CD4-positive, alpha-beta memory T cell (primary cell): ENCODE measurements at regions not wholly inside any gene's neighbourhood (a gene's known extent, or its start where the extent isn't known, plus 50 kb on each side); places are given as distances from the start of the nearest gene placed in this dataset.

ENCODE experiments used
- CTCF ChIA-PET: fragments of 350-600 bp; sonication (Branson Sonifier 250); formaldehyde crosslinking; loops from one replicate; lab custom pipeline; 2021; ENCODE audit warnings: inconsistent platforms; ENCODE audit not compliant: partially characterized antibody; lab: Charles Lee
- POLR2A ChIA-PET: fragments of 350-600 bp; sonication (Branson Sonifier 250); formaldehyde crosslinking; loops from one replicate; lab custom pipeline; 2021; ENCODE audit not compliant: partially characterized antibody; lab: Charles Lee
- DNase-seq, 5 donors: peaks; one replicate each; pipeline versions ENCODE4 v3.0.0 to v3.0.0-alpha.2; 2020 to 2022; ENCODE audit warnings: mixed read lengths in 1 of 5
- H3K27ac ChIP-seq: one replicate; pipeline ENCODE4 v1.7.0; 2013; ENCODE audit warnings: low read depth, low read length
- H3K27me3 ChIP-seq: 2 replicates; pipeline ENCODE4 v1.7.0; 2013; ENCODE audit warnings: mild to moderate bottlenecking, low read length, moderate library complexity; ENCODE audit not compliant: insufficient read depth
- H3K36me3 ChIP-seq: 2 replicates; pipeline ENCODE4 v1.7.0; 2013; ENCODE audit warnings: mild to moderate bottlenecking, low read length, moderate library complexity; ENCODE audit not compliant: insufficient read depth
- H3K4me1 ChIP-seq: 2 replicates; pipeline ENCODE4 v1.7.0; 2013; ENCODE audit warnings: mild to moderate bottlenecking, low read length, moderate library complexity; ENCODE audit not compliant: insufficient read depth
- H3K4me3 ChIP-seq, 2 donors: one replicate each; pipeline ENCODE4 v1.7.0; 2013; ENCODE audit warnings: low read length in 2 of 2, mild to moderate bottlenecking in 1 of 2
- H3K9me3 ChIP-seq, 2 donors: one replicate each; pipeline ENCODE4 v1.7.0; 2013; ENCODE audit warnings: low read length in 2 of 2, control low read depth in 1 of 2; ENCODE audit not compliant: control insufficient read depth in 1 of 2
- H3K27ac Mint-ChIP-seq, 7 donors: one replicate each; pipeline ENCODE4 v1.8.0; 2020 to 2021; ENCODE audit warnings: mixed read lengths in 7 of 7, mild to moderate bottlenecking in 6 of 7, inconsistent platforms in 3 of 7, moderate library complexity in 3 of 7
- H3K27me3 Mint-ChIP-seq, 2 donors: one replicate each; pipeline ENCODE4 v1.8.0; 2020 to 2021; ENCODE audit warnings: mixed read lengths in 2 of 2
- H3K36me3 Mint-ChIP-seq, 2 donors: one replicate each; pipeline ENCODE4 v1.8.0; 2020 to 2021; ENCODE audit warnings: mixed read lengths in 2 of 2, inconsistent platforms in 1 of 2, mild to moderate bottlenecking in 1 of 2
- H3K4me1 Mint-ChIP-seq, 4 donors: one replicate each; pipeline ENCODE4 v1.8.0; 2020 to 2021; ENCODE audit warnings: mixed read lengths in 4 of 4, mild to moderate bottlenecking in 1 of 4
- H3K4me3 Mint-ChIP-seq, 8 donors: one replicate each; pipeline ENCODE4 v1.8.0; 2020 to 2021; ENCODE audit warnings: mixed read lengths in 8 of 8, mild to moderate bottlenecking in 7 of 8, moderate library complexity in 6 of 8, inconsistent platforms in 3 of 8
- H3K9me3 Mint-ChIP-seq, 8 donors: one replicate each; pipeline ENCODE4 v1.8.0; 2020 to 2021; ENCODE audit warnings: mixed read lengths in 8 of 8, mild to moderate bottlenecking in 5 of 8, inconsistent platforms in 3 of 8, moderate library complexity in 1 of 8
- intact Hi-C: fragments of 100-400 bp; cut with micrococcal nuclease; formaldehyde crosslinking; loops from one replicate; pipeline ENCODE4 v1.15.1; 2023

DNA sequence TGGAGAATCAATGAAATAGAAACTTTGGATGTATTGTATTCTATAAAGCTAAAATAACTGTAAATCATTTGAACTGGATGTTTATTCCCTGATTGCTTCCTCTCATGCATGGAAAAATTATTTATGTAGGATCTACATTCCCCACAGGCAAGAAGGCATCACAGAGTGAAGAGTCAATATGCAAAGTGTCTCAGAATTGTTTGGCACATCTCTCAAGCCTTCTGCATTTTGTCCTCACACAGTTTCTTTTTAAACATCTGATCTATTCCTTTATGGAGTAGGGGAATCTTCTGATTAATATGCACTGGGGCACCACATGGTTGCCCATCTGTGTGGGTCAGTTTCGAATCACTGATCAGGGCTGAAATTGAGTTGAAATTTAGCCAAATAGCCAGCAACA, 465.4 kb downstream of the ZNF804A start:
- no peak for DNase-seq
- Mint-ChIP-seq H3K36me3 (no peaks in the 10 kb centered on the region), H3K27ac (no peak overlapping the region), H3K9me3 (peaks cover 0 to 5% (median 0%) of the 10 kb centered on the region in 8 donors), H3K4me1 (no peaks in the 10 kb centered on the region), H3K4me3 (no peak overlapping the region), H3K27me3 (no peaks in the 10 kb centered on the region)
- H3K4me1 ChIP-seq, result no peaks in the 10 kb centered on the region
- H3K4me3 ChIP-seq, result no peak overlapping the region
- no peaks in the 10 kb centered on the region for H3K9me3 ChIP-seq
- no peaks in the 10 kb centered on the region for H3K36me3 ChIP-seq
- ChIA-PET POLR2A (no interaction called here), CTCF (no interaction called here)
- no peaks in the 10 kb centered on the region for H3K27me3 ChIP-seq
- H3K27ac ChIP-seq, result no peak overlapping the region
- intact Hi-C loops, result no loop called here

- H3K36me3 Mint-ChIP-seq, result no peaks in the 10 kb centered on the region
- H3K4me3 Mint-ChIP-seq, result no peak overlapping the region
- H3K27ac Mint-ChIP-seq, result no peak overlapping the region
- Histone ChIP-seq H3K36me3 (no peaks in the 10 kb centered on the region), H3K9me3 (no peaks in the 10 kb centered on the region), H3K27me3 (no peaks in the 10 kb centered on the region), H3K4me3 (no peak overlapping the region), H3K27ac (no peak overlapping the region), H3K4me1 (no peaks in the 10 kb centered on the region)
- no peaks in the 10 kb centered on the region for H3K4me1 Mint-ChIP-seq
- H3K27me3 Mint-ChIP-seq, result no peaks in the 10 kb centered on the region
- ChIA-PET POLR2A (no interaction called here), CTCF (no interaction called here)
- H3K9me3 Mint-ChIP-seq, result peaks cover 0 to 5% (median 0%) of the 10 kb centered on the region in 8 donors
- DNase-seq, result no peak
- intact Hi-C loops, result no loop called here
These were observed 467.8 kb downstream of the ZNF804A start for GRCh38 chr2:185066128-185066527.

DNA sequence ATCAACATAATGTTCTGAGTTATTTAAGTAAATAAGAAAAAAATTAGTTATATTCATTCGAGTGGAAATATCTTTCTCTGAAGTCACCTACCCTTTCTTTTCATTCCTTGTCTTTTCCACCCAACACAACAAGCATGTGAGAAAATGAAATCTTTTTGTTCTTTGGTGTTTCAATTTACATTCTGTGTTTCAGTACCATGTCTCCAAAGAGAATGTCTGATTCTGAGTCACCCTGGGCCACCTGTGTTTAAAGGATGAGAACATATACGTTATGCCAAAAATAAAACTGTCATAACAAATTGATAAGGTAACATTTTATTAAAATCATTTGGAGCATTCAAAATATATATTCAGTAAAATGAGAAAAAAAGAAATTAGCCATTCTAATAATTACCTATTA, 470.8 kb downstream of the ZNF804A start:
- no peaks in the 10 kb centered on the region for H3K4me1 ChIP-seq
- Mint-ChIP-seq H3K4me3 (no peak overlapping the region), H3K27me3 (no peaks in the 10 kb centered on the region), H3K9me3 (peaks cover 0 to 5% (median 0%) of the 10 kb centered on the region in 8 donors), H3K27ac (no peak overlapping the region), H3K36me3 (no peaks in the 10 kb centered on the region), H3K4me1 (no peaks in the 10 kb centered on the region)
- ChIA-PET POLR2A (no interaction called here), CTCF (no interaction called here)
- no peak overlapping the region for H3K4me3 ChIP-seq
- intact Hi-C loops, result no loop called here
- DNase-seq, result no peak
- no peaks in the 10 kb centered on the region for H3K36me3 ChIP-seq
- H3K27ac ChIP-seq, result no peak overlapping the region
- H3K9me3 ChIP-seq, result no peaks in the 10 kb centered on the region
- H3K27me3 ChIP-seq, result no peaks in the 10 kb centered on the region

DNA sequence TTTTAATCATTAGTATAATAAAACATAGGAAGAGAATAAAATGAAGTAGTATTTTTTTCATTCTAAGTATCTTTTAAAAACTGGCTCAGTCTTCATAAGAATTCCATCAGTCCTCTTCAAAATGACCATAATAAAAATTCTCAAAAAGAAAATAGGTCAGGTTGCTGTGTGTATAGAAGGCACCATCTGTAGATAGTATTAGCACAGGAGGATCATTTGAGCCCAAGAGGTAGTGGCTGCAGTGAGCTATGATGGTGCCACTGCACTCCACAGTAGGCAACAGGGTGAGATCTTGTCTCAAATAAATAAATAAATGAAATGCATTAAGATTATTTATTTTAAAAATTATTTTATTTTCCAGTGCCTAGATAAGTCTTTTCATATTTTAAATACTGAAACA, 475.8 kb downstream of the ZNF804A start:
- Mint-ChIP-seq H3K4me1 (no peaks in the 10 kb centered on the region), H3K9me3 (peaks cover 0 to 6% (median under 1%) of the 10 kb centered on the region in 8 donors), H3K27ac (no peak overlapping the region), H3K27me3 (no peaks in the 10 kb centered on the region), H3K36me3 (no peaks in the 10 kb centered on the region), H3K4me3 (no peak overlapping the region)
- no peaks in the 10 kb centered on the region for H3K9me3 ChIP-seq
- POLR2A ChIA-PET, result no interaction called here
- H3K27ac ChIP-seq, result no peak overlapping the region
- no peak overlapping the region for H3K4me3 ChIP-seq
- H3K27me3 ChIP-seq, result no peaks in the 10 kb centered on the region
- H3K4me1 ChIP-seq, result no peaks in the 10 kb centered on the region
- intact Hi-C loops, result no loop called here
- H3K36me3 ChIP-seq, result no peaks in the 10 kb centered on the region
- CTCF ChIA-PET, result no interaction called here
- no peak for DNase-seq

DNA sequence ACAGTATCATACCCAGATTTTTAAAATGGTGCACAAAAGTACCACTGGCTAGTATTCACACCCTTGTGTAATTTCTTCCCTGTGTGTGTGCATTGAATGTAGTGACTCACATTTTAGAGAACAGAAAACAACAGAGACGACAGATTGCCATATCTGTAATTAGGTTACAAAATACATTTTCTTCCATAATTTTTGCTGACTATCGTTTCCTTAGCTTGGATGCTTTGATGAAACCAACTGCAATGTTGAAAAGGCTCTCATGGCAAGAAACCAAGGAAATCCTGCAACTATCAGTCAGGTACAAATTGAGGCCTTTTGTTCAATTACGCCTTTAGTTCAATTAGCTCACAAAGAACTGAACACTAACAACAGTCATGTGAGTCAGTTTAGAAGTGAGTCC, 484.4 kb downstream of the ZNF804A start:
- peaks cover 0 to 4% (median 0%) of the 10 kb centered on the region in 8 donors for H3K9me3 Mint-ChIP-seq

DNA sequence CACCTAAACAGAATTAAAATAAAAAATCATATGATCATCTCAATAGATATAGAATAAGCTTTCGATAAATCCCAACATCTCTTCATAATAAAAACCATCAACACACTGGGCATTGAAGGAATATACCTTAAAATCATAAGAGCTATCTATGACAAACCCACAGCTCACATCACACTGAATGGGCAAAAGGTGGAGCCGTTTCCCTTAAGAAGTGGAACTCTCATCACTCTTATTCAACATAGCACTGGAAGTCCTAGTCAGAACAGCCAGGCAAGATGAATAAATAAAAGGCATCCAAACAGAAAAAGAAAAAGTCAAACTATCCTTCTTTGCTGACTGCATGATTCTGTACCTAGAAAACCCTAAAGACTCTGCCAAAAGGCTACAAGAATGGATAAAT, 510.3 kb downstream of the ZNF804A start:
- no peaks in the 10 kb centered on the region for H3K36me3 Mint-ChIP-seq
- Histone ChIP-seq H3K27me3 (no peaks in the 10 kb centered on the region), H3K27ac (no peak overlapping the region), H3K36me3 (no peaks in the 10 kb centered on the region), H3K4me3 (no peak overlapping the region), H3K4me1 (no peaks in the 10 kb centered on the region), H3K9me3 (no peaks in the 10 kb centered on the region)
- no peak overlapping the region for H3K4me3 Mint-ChIP-seq
- intact Hi-C loops, result no loop called here
- DNase-seq, result no peak
- H3K4me1 Mint-ChIP-seq, result no peaks in the 10 kb centered on the region
- POLR2A ChIA-PET, result no interaction called here
- peaks cover 0 to 11% (median 7%) of the 10 kb centered on the region in 8 donors for H3K9me3 Mint-ChIP-seq
- CTCF ChIA-PET, result no interaction called here
- no peaks in the 10 kb centered on the region for H3K27me3 Mint-ChIP-seq
- no peak overlapping the region for H3K27ac Mint-ChIP-seq

More for the DNA sequence above, 484.4 kb downstream of the ZNF804A start:
- Histone ChIP-seq H3K9me3 (no peaks in the 10 kb centered on the region), H3K36me3 (no peaks in the 10 kb centered on the region), H3K4me1 (no peaks in the 10 kb centered on the region), H3K27me3 (no peaks in the 10 kb centered on the region), H3K27ac (no peak overlapping the region), H3K4me3 (no peak overlapping the region)
- Mint-ChIP-seq H3K4me3 (no peak overlapping the region), H3K4me1 (no peaks in the 10 kb centered on the region), H3K27ac (no peak overlapping the region), H3K27me3 (no peaks in the 10 kb centered on the region), H3K36me3 (no peaks in the 10 kb centered on the region)
- ChIA-PET CTCF (no interaction called here), POLR2A (no interaction called here)
- intact Hi-C loops, result no loop called here
- no peak for DNase-seq

DNA sequence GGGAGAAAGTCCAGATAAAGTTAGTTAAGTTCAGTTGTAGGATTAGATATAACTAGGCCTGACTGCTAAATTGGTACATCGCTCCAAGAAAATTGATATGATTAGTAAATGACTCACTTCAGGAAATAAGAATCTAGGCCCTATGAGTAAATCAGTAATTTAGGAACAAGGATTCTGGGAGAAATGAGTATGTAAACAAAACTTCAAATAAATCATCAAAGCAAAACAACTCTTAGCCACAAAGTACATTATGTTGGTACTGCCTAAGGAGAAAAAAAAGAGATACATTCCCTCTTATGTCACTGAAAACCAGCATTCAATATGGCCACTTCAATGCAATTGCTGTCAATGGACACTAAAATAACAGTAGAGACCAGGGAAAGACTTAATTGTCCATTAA, 529.1 kb downstream of the ZNF804A start:
- H3K9me3 Mint-ChIP-seq, result peaks cover 0 to 16% (median 2%) of the 10 kb centered on the region in 8 donors
- DNase-seq, result no peak
- Histone ChIP-seq H3K27ac (no peak overlapping the region), H3K27me3 (no peaks in the 10 kb centered on the region), H3K4me1 (no peaks in the 10 kb centered on the region), H3K9me3 (no peaks in the 10 kb centered on the region), H3K36me3 (no peaks in the 10 kb centered on the region), H3K4me3 (no peak overlapping the region)
- no peak overlapping the region for H3K27ac Mint-ChIP-seq
- POLR2A ChIA-PET, result no interaction called here
- H3K4me1 Mint-ChIP-seq, result no peaks in the 10 kb centered on the region
- no peaks in the 10 kb centered on the region for H3K36me3 Mint-ChIP-seq
- intact Hi-C loops, result no loop called here
- CTCF ChIA-PET, result no interaction called here
- H3K27me3 Mint-ChIP-seq, result no peaks in the 10 kb centered on the region
- no peak overlapping the region for H3K4me3 Mint-ChIP-seq

- Histone ChIP-seq H3K36me3 (no peaks in the 10 kb centered on the region), H3K4me3 (no peak overlapping the region), H3K27ac (no peak overlapping the region), H3K9me3 (no peaks in the 10 kb centered on the region), H3K27me3 (no peaks in the 10 kb centered on the region), H3K4me1 (no peaks in the 10 kb centered on the region)
- no peak for DNase-seq
- Mint-ChIP-seq H3K36me3 (no peaks in the 10 kb centered on the region), H3K9me3 (peaks cover 0 to 11% (median 3%) of the 10 kb centered on the region in 8 donors), H3K27me3 (no peaks in the 10 kb centered on the region), H3K27ac (no peak overlapping the region), H3K4me3 (no peak overlapping the region), H3K4me1 (no peaks in the 10 kb centered on the region)
- intact Hi-C loops, result no loop called here
- ChIA-PET CTCF (no interaction called here), POLR2A (no interaction called here)
These were observed 530.0 kb downstream of the ZNF804A start for GRCh38 chr2:185128346-185128745.
